GM18502 (cell line): ENCODE measurements at regions not wholly inside any gene's neighbourhood (a gene's known extent, or its start where the extent isn't known, plus 50 kb on each side); places are given as distances from the start of the nearest gene placed in this dataset.

Source experiments
- ATAC-seq: cut with Tn5 transposase; IDR thresholded peaks from one replicate; pipeline ENCODE4 v1.9.1; 2021; ENCODE audit warnings: mild to moderate bottlenecking; ENCODE audit not compliant: unreplicated experiment, poor library complexity

DNA sequence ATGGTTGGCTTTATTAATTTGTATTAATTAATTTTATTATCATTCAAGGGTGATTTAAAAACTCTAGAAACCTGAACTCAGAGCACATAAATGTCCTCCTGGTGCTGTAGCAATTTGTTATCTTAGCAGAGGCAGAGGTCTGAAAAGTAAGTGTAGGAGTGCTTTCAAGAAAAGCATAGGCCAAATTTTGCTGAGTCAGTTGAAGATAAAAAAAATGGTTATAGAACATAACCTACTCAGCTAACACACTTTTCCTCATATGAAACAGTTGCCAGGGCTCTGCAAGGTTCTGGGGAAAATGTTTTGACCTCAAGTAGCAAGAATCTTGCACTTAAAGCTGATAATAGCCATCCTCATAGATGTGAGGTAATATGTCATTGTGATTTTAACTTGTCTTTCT, 53.5 kb upstream of the CHODL start:
- ATAC-seq: no peak

- no peak for ATAC-seq
Measured at GRCh38 chr21:18178509-18178908, 66.1 kb upstream of the CHODL start.

DNA sequence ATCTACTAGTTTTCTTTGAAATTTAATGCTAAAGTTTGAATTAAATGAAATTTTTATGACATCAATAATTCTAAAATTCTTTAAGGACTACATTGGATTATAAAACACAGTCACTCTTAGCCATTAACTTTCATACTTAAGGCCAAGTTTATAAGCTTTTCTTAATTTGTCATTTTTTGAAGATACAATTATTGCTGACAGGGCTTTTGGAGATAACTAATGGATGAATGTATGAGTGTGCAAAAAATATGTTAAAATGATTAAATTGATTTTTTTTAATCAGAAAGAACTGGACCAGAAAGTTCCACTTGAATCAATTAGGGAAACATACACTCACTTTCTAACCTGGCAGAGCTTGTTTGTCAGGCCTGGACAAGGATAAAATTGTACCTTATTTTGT, 70.3 kb upstream of the CHODL start:
- ATAC-seq: no peak

GRCh38 chr21:18170829-18171228, 73.8 kb upstream of the CHODL start:
- ATAC-seq: no peak

GRCh38 chr21:18170221-18170620, 74.4 kb upstream of the CHODL start:
- no peak for ATAC-seq

GRCh38 chr21:18168108-18168507, 76.5 kb upstream of the CHODL start:
- no peak for ATAC-seq

DNA sequence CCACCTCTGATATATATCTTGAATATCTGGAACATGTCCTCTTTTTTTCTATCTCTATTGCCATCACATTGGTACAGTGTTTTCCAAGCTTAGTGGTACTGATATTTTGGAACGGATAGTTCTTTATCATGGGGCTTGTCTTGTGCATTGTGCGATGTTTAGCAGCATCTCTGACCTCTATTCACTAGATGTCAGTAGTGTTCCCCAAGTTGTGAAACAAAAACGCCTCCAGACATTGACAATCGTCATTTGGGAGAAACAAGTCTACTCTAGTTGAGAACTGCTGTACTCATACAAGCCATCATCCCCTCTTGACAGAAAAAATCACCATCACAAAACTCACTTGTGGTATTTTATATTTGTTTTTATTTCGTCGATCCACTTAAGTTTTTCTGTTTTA, 79.7 kb upstream of the CHODL start:
- no peak for ATAC-seq

DNA sequence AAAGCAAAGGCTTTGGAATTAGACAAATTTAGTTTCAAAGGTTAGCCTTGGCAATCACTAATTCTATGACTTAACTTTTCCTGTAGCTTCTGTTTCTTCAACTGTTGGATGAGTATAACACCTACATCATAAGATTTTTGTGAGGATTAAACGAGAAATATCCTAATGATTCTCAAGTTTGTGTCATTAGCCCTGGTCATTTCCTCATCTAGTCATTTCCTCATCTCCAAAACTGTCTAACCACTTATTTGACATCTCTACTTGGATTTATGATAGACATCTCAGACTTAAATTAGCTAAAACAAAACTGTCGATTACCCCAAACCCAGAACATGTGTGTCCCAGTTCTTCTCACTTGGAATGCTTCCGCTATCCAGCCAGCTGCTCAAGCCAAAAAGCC, 80.2 kb upstream of the CHODL start:
- no peak for ATAC-seq

DNA sequence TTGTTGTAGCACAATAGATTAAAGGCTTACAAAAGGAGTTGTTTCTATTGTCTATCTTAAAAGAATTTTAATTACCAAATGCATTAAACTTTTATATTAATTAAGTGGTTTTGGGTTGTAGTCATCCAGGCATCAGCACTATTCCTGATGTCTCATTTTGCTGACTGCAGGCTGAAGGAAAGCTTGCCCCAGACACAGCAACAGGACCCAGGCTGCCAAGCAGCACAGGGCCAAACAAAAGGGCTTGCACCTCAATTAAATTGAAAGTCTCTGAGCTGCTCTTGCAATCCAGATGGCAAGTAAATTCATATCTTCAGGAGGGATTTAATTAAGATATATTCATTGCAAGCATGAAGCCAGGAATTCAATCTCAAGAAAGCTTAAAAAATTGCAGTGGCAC, 80.7 kb upstream of the CHODL start:
- no peak for ATAC-seq

- ATAC-seq: no peak
Measured at GRCh38 chr21:18161841-18162240, 82.8 kb upstream of the CHODL start.

DNA sequence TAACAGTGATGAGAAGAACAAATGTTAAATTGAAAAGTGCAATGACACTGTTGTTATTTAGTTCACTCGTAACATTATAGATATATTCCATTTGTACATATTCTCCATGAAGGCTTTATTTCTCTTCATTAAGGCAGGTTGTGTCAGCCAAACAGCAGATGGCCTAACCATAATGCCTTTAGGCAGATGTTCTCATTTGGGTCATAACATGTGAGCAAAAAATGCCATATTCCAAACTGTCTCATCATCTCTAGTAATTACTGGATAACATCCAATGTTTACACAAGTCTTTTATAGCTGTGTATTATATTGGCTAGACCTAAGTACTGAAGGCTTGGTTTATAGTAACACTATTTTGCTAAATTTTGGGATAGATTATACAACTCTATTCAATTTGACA, 87.2 kb upstream of the CHODL start:
- no peak for ATAC-seq

- ATAC-seq: no peak
Measured at GRCh38 chr21:18155508-18156193, 89.0 kb upstream of the CHODL start.

DNA sequence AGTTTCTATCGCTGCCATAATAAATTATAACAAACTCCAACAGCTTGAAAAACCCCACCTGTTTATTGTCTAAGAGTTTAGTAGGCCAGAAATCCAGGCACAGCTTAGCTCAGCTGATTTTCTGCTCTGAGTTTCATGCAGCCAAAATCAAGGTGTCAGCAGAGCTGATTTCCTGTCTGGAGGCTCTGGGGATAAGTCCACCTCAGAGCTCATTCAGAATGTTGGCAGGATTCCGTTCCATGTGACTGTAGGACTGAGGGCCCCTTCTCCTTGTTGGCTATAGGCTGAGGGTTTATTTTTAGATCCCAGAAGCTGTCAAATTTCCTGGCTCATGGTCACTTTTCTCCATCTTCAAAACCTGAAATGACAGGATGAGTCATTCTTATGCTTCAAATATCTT, 91.6 kb upstream of the CHODL start:
- no peak for ATAC-seq

GRCh38 chr21:18152371-18152770, 92.3 kb upstream of the CHODL start:
- ATAC-seq: no peak

DNA sequence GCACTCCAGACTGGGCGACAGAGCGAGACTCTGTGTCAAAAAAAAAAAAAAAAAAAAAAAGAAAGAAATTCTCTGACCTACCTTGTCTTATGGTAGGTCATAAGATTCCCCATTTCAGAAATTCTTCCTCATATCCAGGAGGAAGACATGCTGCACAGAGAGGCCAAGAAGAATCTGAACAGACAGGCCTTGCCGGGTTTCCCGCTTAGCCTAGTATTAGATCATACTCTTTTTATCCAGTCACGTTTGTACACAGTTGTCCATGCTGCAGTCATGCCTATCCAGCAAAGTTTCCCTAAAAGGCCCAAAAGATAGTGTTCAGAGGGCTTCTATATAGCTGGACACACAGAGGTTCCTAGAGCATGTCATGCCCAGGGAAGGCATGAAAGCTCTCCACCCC, 93.6 kb upstream of the CHODL start:
- no peak for ATAC-seq

DNA sequence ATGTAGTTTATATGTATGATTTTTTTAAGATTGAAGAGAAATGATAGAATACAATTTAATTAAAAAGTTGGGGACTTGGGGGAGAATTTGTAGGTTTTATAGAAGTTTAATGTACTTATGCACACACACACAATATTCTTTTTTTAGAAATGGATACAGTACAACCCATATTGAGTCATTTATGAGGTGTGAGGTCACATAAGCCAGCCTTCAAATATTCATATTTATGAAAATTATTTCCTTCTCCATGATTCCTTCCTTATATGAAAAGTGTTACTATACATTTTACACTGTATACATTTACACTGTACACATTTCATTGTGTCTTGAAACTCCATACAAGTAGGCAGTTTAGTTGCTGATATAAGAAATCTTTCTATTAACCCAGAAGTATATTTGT, 96.2 kb upstream of the CHODL start:
- no peak for ATAC-seq

DNA sequence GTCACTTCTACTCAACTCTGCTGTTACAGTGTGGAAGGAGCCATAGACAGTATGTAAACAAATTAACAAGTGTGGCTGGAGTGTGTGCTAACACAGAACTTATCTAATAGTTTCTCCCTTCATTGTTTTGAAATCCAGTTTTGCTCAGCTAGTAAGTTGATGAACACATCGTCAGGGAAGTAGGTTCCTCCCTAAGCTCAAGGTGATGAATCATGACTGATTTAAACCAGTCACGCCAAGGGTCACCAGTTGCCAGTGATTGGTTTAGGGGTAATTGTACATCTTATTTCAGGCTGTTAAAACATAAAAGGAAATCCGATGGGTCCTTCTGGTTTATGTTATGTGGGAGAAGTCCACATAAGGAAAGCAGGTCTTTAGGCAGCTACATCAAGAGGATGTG, 97.0 kb upstream of the CHODL start:
- no peak for ATAC-seq

GRCh38 chr21:18146820-18147219, 97.8 kb upstream of the CHODL start:
- ATAC-seq: no peak

- no peak for ATAC-seq
Measured at GRCh38 chr21:18144339-18144738, 100.3 kb upstream of the CHODL start.

DNA sequence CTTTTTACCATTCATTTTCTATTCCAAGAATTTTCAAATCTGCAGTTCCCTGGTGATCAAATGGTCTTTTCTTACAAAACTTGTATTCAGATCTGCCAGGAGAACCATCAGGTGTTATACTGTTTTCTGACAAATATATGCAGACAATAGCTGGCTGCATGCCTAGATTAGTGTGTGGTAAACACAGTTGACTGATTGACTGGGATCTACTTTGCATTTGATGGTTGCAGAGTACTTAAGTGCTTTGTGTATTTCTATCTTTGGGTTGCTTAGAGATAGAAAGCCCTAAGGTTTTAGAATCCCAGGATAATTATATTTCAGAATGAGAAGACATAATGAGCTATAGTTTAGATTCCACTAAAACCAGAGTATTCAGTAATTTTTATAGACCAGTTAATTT, 102.0 kb upstream of the CHODL start:
- no peak for ATAC-seq

- no peak for ATAC-seq
Measured at GRCh38 chr21:18138507-18138906, 106.1 kb upstream of the CHODL start.

GRCh38 chr21:18129526-18129925, 115.1 kb upstream of the CHODL start:
- no peak for ATAC-seq

DNA sequence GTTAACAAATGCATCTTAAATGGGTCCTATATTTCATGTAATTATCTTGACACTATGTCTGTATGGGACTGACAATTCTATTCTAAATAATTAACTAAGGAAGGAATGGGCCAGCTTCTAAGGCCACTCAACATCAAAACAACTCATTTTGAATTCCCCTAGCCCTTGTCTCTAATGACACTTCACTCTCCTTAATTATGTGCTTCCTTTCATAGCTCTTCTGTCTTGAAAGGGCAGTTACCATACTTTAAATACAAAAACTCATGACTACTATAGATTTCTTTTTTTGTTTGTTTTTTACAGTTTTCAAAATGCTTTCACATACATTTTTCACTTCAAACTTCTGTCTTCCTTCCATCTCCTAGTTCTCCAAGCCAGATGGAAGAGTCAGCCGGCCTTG, 126.1 kb upstream of the CHODL start:
- no peak for ATAC-seq
